GM23338 (cell line): ENCODE measurements at regions not wholly inside any gene's neighbourhood (a gene's known extent, or its start where the extent isn't known, plus 50 kb on each side); places are given as distances from the start of the nearest gene placed in this dataset.

Experiments
- CREB1 ChIP-seq: fragments of 250-450 bp; sonication (Bioruptor Pico); IDR thresholded peaks from 2 replicates; pipeline ENCODE4 v1.5.0; 2020; ENCODE audit warnings: low read depth, mild to moderate bottlenecking, moderate library complexity
- EZH2 ChIP-seq: fragments of 200-600 bp; sonication (generic); IDR thresholded peaks from one replicate; pipeline ENCODE4 v1.8.0; 2017; ENCODE audit warnings: antibody characterized with exemption, mild to moderate bottlenecking, low read depth; ENCODE audit not compliant: unreplicated experiment
- EZH2phosphoT487 ChIP-seq: fragments of 200-600 bp; sonication (generic); IDR thresholded peaks from one replicate; pipeline ENCODE4 v1.8.1; 2018; ENCODE audit warnings: antibody characterized with exemption; ENCODE audit not compliant: unreplicated experiment
- JUNB ChIP-seq: IDR thresholded peaks from one replicate; pipeline ENCODE4 v1.6.1; 2016; ENCODE audit warnings: antibody characterized with exemption; ENCODE audit not compliant: unreplicated experiment
- POLR2AphosphoS5 ChIP-seq: IDR thresholded peaks from 2 replicates; pipeline ENCODE4 v1.6.1; 2016; ENCODE audit warnings: antibody characterized with exemption, low read depth
- TF ChIP-seq, protein P1 (sequence below), 2 experiments: fragments of 200-600 bp in 1 of 2; sonication (generic) in 1 of 2; conservative IDR thresholded peaks; 2 replicates each; pipeline versions ENCODE4 v1.5.1 to v1.6.1; 2016 to 2017; ENCODE audit warnings: antibody characterized with exemption in 2 of 2, low read depth in 2 of 2, mild to moderate bottlenecking in 2 of 2, moderate library complexity in 1 of 2
- TF ChIP-seq, protein P2 (sequence below): IDR thresholded peaks from one replicate; pipeline ENCODE4 v1.6.1; 2018; ENCODE audit warnings: antibody characterized with exemption; ENCODE audit not compliant: unreplicated experiment
- TF ChIP-seq, protein P3 (sequence below): IDR thresholded peaks from 2 replicates; pipeline ENCODE4 v1.6.1; 2016; ENCODE audit warnings: antibody characterized with exemption

DNA sequence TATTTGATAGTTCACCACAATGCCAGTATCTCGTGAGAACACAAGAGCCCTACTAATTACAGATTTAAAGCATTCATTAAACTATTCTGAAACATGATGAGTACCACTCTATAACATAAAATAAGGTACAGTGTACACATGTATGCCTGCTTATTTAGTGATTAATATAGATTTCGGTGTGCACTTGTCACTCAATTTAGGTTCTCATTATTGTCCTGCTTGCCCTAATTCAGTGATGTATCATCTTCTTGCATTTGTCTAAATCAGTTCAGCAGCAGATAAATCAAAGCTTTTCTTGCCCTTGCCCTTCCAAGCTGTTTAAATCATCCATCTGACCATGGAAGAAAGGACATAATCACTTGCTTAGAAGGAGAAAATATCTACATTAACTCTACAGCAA, 359.7 kb downstream of the GXYLT1 start:
- TF ChIP-seq JUNB = no peak
- TF ChIP-seq, protein P1, sequence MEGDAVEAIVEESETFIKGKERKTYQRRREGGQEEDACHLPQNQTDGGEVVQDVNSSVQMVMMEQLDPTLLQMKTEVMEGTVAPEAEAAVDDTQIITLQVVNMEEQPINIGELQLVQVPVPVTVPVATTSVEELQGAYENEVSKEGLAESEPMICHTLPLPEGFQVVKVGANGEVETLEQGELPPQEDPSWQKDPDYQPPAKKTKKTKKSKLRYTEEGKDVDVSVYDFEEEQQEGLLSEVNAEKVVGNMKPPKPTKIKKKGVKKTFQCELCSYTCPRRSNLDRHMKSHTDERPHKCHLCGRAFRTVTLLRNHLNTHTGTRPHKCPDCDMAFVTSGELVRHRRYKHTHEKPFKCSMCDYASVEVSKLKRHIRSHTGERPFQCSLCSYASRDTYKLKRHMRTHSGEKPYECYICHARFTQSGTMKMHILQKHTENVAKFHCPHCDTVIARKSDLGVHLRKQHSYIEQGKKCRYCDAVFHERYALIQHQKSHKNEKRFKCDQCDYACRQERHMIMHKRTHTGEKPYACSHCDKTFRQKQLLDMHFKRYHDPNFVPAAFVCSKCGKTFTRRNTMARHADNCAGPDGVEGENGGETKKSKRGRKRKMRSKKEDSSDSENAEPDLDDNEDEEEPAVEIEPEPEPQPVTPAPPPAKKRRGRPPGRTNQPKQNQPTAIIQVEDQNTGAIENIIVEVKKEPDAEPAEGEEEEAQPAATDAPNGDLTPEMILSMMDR (conservative IDR thresholded peaks at IDR 0.05; ENCODE audit: low read depth in 2 of 2) = no peak
- no peak for TF ChIP-seq POLR2AphosphoS5
- TF ChIP-seq EZH2 = no peak
- TF ChIP-seq, protein P2, sequence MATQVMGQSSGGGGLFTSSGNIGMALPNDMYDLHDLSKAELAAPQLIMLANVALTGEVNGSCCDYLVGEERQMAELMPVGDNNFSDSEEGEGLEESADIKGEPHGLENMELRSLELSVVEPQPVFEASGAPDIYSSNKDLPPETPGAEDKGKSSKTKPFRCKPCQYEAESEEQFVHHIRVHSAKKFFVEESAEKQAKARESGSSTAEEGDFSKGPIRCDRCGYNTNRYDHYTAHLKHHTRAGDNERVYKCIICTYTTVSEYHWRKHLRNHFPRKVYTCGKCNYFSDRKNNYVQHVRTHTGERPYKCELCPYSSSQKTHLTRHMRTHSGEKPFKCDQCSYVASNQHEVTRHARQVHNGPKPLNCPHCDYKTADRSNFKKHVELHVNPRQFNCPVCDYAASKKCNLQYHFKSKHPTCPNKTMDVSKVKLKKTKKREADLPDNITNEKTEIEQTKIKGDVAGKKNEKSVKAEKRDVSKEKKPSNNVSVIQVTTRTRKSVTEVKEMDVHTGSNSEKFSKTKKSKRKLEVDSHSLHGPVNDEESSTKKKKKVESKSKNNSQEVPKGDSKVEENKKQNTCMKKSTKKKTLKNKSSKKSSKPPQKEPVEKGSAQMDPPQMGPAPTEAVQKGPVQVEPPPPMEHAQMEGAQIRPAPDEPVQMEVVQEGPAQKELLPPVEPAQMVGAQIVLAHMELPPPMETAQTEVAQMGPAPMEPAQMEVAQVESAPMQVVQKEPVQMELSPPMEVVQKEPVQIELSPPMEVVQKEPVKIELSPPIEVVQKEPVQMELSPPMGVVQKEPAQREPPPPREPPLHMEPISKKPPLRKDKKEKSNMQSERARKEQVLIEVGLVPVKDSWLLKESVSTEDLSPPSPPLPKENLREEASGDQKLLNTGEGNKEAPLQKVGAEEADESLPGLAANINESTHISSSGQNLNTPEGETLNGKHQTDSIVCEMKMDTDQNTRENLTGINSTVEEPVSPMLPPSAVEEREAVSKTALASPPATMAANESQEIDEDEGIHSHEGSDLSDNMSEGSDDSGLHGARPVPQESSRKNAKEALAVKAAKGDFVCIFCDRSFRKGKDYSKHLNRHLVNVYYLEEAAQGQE = no peak
- TF ChIP-seq CREB1 (CRISPR knock-in tag) = no peak
- TF ChIP-seq, protein P3, sequence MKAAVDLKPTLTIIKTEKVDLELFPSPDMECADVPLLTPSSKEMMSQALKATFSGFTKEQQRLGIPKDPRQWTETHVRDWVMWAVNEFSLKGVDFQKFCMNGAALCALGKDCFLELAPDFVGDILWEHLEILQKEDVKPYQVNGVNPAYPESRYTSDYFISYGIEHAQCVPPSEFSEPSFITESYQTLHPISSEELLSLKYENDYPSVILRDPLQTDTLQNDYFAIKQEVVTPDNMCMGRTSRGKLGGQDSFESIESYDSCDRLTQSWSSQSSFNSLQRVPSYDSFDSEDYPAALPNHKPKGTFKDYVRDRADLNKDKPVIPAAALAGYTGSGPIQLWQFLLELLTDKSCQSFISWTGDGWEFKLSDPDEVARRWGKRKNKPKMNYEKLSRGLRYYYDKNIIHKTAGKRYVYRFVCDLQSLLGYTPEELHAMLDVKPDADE = no peak
- TF ChIP-seq EZH2phosphoT487 = no peak
